Keratinocyte (primary cell): ENCODE measurements at regions not wholly inside any gene's neighbourhood (a gene's known extent, or its start where the extent isn't known, plus 50 kb on each side); places are given as distances from the start of the nearest gene placed in this dataset.

ENCODE experiments used
- DNase-seq: peaks from one replicate; pipeline ENCODE4 v3.0.0-alpha.2; 2011; ENCODE audit warnings: low read depth, missing footprints, low spot score
- FAIRE-seq: peaks from 2 replicates; lab custom pipeline; 2011; peaks lifted over from hg19 to GRCh38; lab: Jason Lieb, UNC
- H2AFZ ChIP-seq: 2 replicates; pipeline ENCODE4 v1.6.0; 2012; ENCODE audit warnings: low read length, control low read depth, inconsistent platforms; ENCODE audit not compliant: control insufficient read depth
- H3K27ac ChIP-seq: 2 replicates; pipeline ENCODE4 v1.5.1; 2011; ENCODE audit warnings: low read length; ENCODE audit not compliant: control insufficient read depth, insufficient read depth
- H3K27me3 ChIP-seq: 3 replicates; pipeline ENCODE4 v1.6.0; 2011; ENCODE audit warnings: low read length; ENCODE audit not compliant: control insufficient read depth, insufficient read depth; ENCODE audit errors: extremely low read depth
- H3K36me3 ChIP-seq, 2 experiments: 2 replicates in 1 of 2; 3 replicates in 1 of 2; pipeline ENCODE4 v1.5.1; 2011; ENCODE audit warnings: low read length in 2 of 2, mild to moderate bottlenecking in 1 of 2; ENCODE audit not compliant: control insufficient read depth in 2 of 2, insufficient read depth in 2 of 2; ENCODE audit errors: extremely low read depth in 1 of 2
- H3K4me1 ChIP-seq: 3 replicates; pipeline ENCODE4 v1.5.1; 2011; ENCODE audit warnings: low read length; ENCODE audit not compliant: control insufficient read depth, insufficient read depth; ENCODE audit errors: extremely low read depth
- H3K4me2 ChIP-seq: 3 replicates; pipeline ENCODE4 v1.6.0; 2011; ENCODE audit warnings: low read depth, low read length; ENCODE audit not compliant: control insufficient read depth, insufficient read depth; ENCODE audit errors: extremely low read depth
- H3K4me3 ChIP-seq, 3 experiments: fragments of 200-600 bp in 1 of 3; sonication (generic) in 1 of 3; 2 replicates in 2 of 3; 3 replicates in 1 of 3; pipeline ENCODE4 v1.5.1; 2011 to 2016; ENCODE audit warnings: low read length in 3 of 3, mild to moderate bottlenecking in 3 of 3, control low read depth in 2 of 3, inconsistent platforms in 1 of 3, low read depth in 1 of 3, mixed read lengths in 1 of 3, mixed run types in 1 of 3, moderate library complexity in 1 of 3; ENCODE audit not compliant: control insufficient read depth in 2 of 3, insufficient read depth in 2 of 3; ENCODE audit errors: extremely low read depth in 1 of 3
- H3K79me2 ChIP-seq: 2 replicates; pipeline ENCODE4 v1.6.0; 2012; ENCODE audit warnings: low read length; ENCODE audit not compliant: control insufficient read depth, insufficient read depth
- H3K9ac ChIP-seq: 3 replicates; pipeline ENCODE4 v1.6.0; 2011; ENCODE audit warnings: low read length; ENCODE audit not compliant: control insufficient read depth, insufficient read depth; ENCODE audit errors: extremely low read depth
- H3K9me1 ChIP-seq: 3 replicates; pipeline ENCODE4 v1.6.0; 2011; ENCODE audit warnings: low read length; ENCODE audit not compliant: control insufficient read depth, insufficient read depth; ENCODE audit errors: extremely low read depth
- H3K9me3 ChIP-seq: 2 replicates; pipeline ENCODE4 v1.5.1; 2012; ENCODE audit warnings: low read depth, low read length; ENCODE audit not compliant: control insufficient read depth
- H4K20me1 ChIP-seq: 3 replicates; pipeline ENCODE4 v1.6.0; 2011; ENCODE audit warnings: low read length; ENCODE audit not compliant: control insufficient read depth, insufficient read depth; ENCODE audit errors: extremely low read depth
- CTCF ChIP-seq, 3 experiments: IDR thresholded peaks in 1 of 3; conservative IDR thresholded peaks in 1 of 3; optimal IDR thresholded peaks in 1 of 3; 2 replicates in 2 of 3; 3 replicates in 1 of 3; pipeline versions ENCODE3 to v1.5.1; 2011; ENCODE audit warnings: low read length in 3 of 3, mild to moderate bottlenecking in 3 of 3, moderate library complexity in 2 of 3, control low read depth in 1 of 3, inconsistent platforms in 1 of 3; ENCODE audit not compliant: insufficient read depth in 2 of 3; ENCODE audit errors: extremely low read depth in 1 of 3
- EZH2 ChIP-seq: IDR thresholded peaks from one replicate; pipeline ENCODE4 v1.6.1; 2012; ENCODE audit warnings: inconsistent platforms, mild to moderate bottlenecking, low read length, moderate library complexity
- dilution Hi-C: fragments of 300-500 bp; cut with MboI; formaldehyde crosslinking; loops from one replicate; pipeline ENCODE4 v1.7.0; 2020; ENCODE audit warnings: low sequenced_read_pairs; ENCODE audit not compliant: extremely low pct_ligation_motif_present

GRCh38 chr21:16116798-16117197 is 387.0 kb downstream of the USP25 start:
- no peak overlapping the region for H3K27ac ChIP-seq
- no peaks in the 10 kb centered on the region for H3K79me2 ChIP-seq
- no peaks in the 10 kb centered on the region for H3K9me3 ChIP-seq
- FAIRE-seq = no peak
- H3K9ac ChIP-seq = no peak overlapping the region
- no peak overlapping the region for H3K4me2 ChIP-seq
- no peaks in the 10 kb centered on the region for H4K20me1 ChIP-seq
- no peak overlapping the region for H3K4me3 ChIP-seq
- TF ChIP-seq CTCF (optimal IDR thresholded peaks at IDR 0.05 in 1 of 3, IDR thresholded peaks at IDR 0.05 in 1 of 3, conservative IDR thresholded peaks at IDR 0.05 in 1 of 3; ENCODE audit: extremely low read depth in 1 of 3, insufficient read depth in 2 of 3, low read length in 3 of 3) (no peak), EZH2 (no peak)
- H3K36me3 ChIP-seq = no peaks in the 10 kb centered on the region
- H2AFZ ChIP-seq = no peak overlapping the region
- no peaks in the 10 kb centered on the region for H3K27me3 ChIP-seq
- H3K4me1 ChIP-seq = no peaks in the 10 kb centered on the region
- H3K9me1 ChIP-seq = no peaks in the 10 kb centered on the region
- dilution Hi-C loops = no loop called here
- DNase-seq = no peak

- Histone ChIP-seq H3K27me3 (no peaks in the 10 kb centered on the region), H3K4me1 (no peaks in the 10 kb centered on the region), H3K36me3 (no peaks in the 10 kb centered on the region), H3K9ac (no peak overlapping the region), H2AFZ (no peak overlapping the region), H3K4me2 (no peak overlapping the region), H3K4me3 (no peak overlapping the region), H4K20me1 (no peaks in the 10 kb centered on the region), H3K9me1 (no peaks in the 10 kb centered on the region), H3K27ac (no peak overlapping the region), H3K79me2 (no peaks in the 10 kb centered on the region), H3K9me3 (no peaks in the 10 kb centered on the region)
- DNase-seq (no peak), FAIRE-seq (no peak)
- TF ChIP-seq CTCF (optimal IDR thresholded peaks at IDR 0.05 in 1 of 3, IDR thresholded peaks at IDR 0.05 in 1 of 3, conservative IDR thresholded peaks at IDR 0.05 in 1 of 3; ENCODE audit: extremely low read depth in 1 of 3, insufficient read depth in 2 of 3, low read length in 3 of 3) (no peak), EZH2 (no peak)
- dilution Hi-C loops = no loop called here
These were observed 387.5 kb downstream of the USP25 start for GRCh38 chr21:16117331-16117730.
